ENCODE measurements at regions not wholly inside any gene's neighbourhood (a gene's known extent, or its start where the extent isn't known, plus 50 kb on each side); places are given as distances from the start of the nearest gene placed in this dataset.

DNA sequence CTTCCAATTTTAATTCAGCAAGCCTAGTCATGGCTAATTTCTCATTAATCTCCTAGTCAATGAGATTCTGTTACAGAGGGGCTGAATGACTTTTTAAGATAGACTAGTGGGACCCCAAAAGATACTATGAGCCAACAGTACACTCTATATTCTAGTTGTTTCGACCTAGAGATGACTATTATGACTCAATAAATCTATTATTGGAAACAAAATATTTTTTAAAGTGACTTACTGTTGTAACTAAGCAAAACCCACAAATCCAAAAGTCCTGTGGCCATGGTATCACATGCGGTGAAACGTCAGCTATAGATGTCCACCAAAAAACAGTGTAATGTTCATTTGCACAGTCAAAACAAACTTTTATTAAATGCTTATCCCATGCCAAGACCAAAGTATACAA, 95.3 kb upstream of the ADO start:
- TF ChIP-seq, protein P1, sequence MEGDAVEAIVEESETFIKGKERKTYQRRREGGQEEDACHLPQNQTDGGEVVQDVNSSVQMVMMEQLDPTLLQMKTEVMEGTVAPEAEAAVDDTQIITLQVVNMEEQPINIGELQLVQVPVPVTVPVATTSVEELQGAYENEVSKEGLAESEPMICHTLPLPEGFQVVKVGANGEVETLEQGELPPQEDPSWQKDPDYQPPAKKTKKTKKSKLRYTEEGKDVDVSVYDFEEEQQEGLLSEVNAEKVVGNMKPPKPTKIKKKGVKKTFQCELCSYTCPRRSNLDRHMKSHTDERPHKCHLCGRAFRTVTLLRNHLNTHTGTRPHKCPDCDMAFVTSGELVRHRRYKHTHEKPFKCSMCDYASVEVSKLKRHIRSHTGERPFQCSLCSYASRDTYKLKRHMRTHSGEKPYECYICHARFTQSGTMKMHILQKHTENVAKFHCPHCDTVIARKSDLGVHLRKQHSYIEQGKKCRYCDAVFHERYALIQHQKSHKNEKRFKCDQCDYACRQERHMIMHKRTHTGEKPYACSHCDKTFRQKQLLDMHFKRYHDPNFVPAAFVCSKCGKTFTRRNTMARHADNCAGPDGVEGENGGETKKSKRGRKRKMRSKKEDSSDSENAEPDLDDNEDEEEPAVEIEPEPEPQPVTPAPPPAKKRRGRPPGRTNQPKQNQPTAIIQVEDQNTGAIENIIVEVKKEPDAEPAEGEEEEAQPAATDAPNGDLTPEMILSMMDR (IDR thresholded peaks at IDR 0.05; ENCODE audit: low read depth, low read length), result no peak
- H3K4me3 ChIP-seq (ENCODE audit: low read depth, low read length), result no peak overlapping the region
- no peak for DNase-seq (ENCODE audit: low read depth, low spot score)
- in situ Hi-C loops (cut with HindIII; ENCODE audit: low sequenced_read_pairs), result no loop called here

DNA sequence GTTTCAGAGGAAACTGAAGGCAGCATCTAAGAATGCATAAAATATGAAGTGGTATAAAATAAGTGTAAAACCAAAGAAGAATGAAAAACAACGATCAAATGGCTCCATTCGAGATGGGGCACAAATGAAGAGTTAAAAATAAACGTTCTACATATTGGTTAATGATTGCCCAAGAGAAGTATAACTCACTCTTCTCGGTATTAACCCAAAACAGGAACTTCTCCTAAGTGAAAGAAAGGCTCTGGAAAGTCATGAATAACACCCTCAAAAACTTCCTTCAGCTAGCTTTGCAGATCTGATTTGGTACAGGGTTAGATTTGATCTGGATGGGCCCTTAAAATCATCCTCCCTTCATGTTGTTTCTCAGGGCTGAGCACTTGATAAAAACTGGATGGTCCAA, 94.3 kb upstream of the ADO start:
- no peak for DNase-seq (ENCODE audit: low read depth, low spot score)
- no peak overlapping the region for H3K4me3 ChIP-seq (ENCODE audit: low read depth, low read length)
- TF ChIP-seq, protein P1 (IDR thresholded peaks at IDR 0.05; ENCODE audit: low read depth, low read length), result no peak
- in situ Hi-C loops (cut with HindIII; ENCODE audit: low sequenced_read_pairs), result no loop called here

DNA sequence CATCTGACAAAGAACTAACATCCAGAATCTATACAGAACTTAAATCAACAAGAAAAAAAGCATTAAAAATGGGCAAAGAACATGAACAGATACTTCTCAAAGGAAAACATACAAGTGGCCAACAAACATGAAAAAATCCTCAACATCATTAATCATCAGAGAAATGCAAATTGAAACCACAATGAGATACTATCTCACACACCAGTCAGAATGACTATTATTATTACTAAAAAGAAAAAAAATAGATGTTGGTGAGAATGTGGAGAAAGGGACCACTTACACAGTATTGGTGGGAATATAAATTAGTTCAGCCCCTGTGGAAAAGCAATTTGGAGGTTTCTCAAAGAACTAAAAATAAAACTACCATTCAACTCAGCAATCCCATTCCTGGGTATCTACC, 89.1 kb upstream of the ADO start:
- in situ Hi-C loops (cut with HindIII; ENCODE audit: low sequenced_read_pairs), result no loop called here
- no peak overlapping the region for H3K4me3 ChIP-seq (ENCODE audit: low read depth, low read length)
- TF ChIP-seq, protein P1 (IDR thresholded peaks at IDR 0.05; ENCODE audit: low read depth, low read length), result no peak
- no peak for DNase-seq (ENCODE audit: low read depth, low spot score)

DNA sequence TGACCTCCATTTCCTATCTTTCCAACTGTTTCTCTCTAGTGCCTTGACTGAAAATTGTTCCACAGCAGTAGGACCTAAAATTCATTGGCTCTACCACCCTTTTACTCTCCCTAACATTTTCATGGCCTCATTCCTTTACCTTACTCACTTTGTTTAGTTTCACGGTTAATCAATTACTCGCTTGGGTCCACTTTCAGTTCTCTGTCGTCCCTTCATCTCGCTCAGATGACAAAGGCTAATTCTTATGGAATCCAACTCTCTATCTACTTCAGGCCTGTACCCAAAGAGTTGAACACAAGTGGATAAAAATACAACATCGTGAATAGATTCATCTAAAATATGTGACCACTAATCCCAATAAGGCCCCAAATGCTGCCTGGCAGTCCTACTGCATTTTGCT, 85.9 kb upstream of the ADO start:
- TF ChIP-seq, protein P1 (IDR thresholded peaks at IDR 0.05; ENCODE audit: low read depth, low read length), result no peak
- in situ Hi-C loops (cut with HindIII; ENCODE audit: low sequenced_read_pairs), result no loop called here
- no peak for DNase-seq (ENCODE audit: low read depth, low spot score)
- H3K4me3 ChIP-seq (ENCODE audit: low read depth, low read length), result no peak overlapping the region

DNA sequence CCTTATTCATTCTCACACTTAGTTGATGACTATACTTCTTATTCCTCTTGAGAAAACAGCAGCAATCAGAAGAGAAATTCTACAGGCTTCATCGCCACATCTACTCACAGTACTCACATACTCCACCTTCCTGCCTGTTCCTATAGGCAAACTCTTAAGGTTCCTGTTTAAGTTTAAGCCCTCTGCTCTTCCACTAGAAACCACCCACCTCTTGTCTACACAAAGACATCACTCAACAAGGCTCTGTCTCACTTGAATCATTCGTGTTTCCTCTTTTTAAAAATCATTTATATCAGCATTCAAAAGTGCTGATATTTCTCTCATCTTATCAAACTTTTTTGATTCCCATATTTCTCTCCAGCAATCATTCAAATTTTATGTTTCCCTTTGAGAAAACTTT, 85.5 kb upstream of the ADO start:
- TF ChIP-seq, protein P1 (IDR thresholded peaks at IDR 0.05; ENCODE audit: low read depth, low read length), result no peak
- in situ Hi-C loops (cut with HindIII; ENCODE audit: low sequenced_read_pairs), result no loop called here
- no peak overlapping the region for H3K4me3 ChIP-seq (ENCODE audit: low read depth, low read length)
- DNase-seq (ENCODE audit: low read depth, low spot score), result no peak

DNA sequence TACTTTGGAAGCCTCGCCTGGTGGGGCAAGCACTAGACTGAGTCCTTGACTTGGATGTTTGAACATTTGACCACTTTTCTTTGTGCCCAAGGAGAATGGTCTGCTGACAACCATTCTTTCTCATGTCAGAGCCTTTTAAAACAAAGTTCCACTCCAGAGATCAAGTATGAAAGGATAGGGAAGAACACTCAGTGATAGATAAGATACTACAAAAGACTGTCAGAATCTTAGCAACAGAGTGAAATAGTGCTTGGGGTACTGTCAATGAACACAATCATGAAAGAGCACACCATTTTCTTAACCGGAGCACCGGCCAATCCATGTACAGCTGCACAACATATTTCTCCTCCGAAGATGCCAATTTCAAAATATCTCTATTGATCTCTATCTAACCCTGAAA, 82.8 kb upstream of the ADO start:
- H3K4me3 ChIP-seq (ENCODE audit: low read depth, low read length), result no peak overlapping the region
- TF ChIP-seq, protein P1 (IDR thresholded peaks at IDR 0.05; ENCODE audit: low read depth, low read length), result no peak
- in situ Hi-C loops (cut with HindIII; ENCODE audit: low sequenced_read_pairs), result no loop called here
- DNase-seq (ENCODE audit: low read depth, low spot score), result no peak

DNA sequence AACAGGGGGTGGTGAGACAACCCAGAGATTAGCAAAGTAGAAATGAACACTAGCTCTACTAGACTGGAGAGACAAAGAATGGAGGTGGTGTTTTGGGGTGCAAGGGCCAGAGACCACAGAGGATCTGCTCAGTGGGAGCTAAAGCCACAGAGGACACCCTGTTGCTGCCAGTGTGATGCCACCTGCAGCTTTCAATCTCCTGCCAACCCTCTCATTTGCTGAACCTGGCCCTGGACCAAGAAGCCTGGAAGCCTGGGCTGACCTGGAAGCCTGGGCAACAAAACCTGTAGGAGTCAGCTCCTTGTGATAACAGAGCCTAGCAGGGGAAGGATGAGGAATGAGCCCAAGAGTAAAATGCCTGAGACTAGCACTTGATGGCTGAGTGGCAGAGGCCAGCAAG, 81.1 kb upstream of the ADO start:
- in situ Hi-C loops (cut with HindIII; ENCODE audit: low sequenced_read_pairs), result no loop called here
- no peak for DNase-seq (ENCODE audit: low read depth, low spot score)
- H3K4me3 ChIP-seq (ENCODE audit: low read depth, low read length), result no peak overlapping the region
- TF ChIP-seq, protein P1 (IDR thresholded peaks at IDR 0.05; ENCODE audit: low read depth, low read length), result no peak

Data from astrocyte of the spinal cord (primary cell).